GM18520 (cell line): ENCODE measurements at regions not wholly inside any gene's neighbourhood (a gene's known extent, or its start where the extent isn't known, plus 50 kb on each side); places are given as distances from the start of the nearest gene placed in this dataset.

Source experiments
- ATAC-seq: cut with Tn5 transposase; IDR thresholded peaks from one replicate; pipeline ENCODE4 v1.9.1; 2021; ENCODE audit not compliant: unreplicated experiment

DNA sequence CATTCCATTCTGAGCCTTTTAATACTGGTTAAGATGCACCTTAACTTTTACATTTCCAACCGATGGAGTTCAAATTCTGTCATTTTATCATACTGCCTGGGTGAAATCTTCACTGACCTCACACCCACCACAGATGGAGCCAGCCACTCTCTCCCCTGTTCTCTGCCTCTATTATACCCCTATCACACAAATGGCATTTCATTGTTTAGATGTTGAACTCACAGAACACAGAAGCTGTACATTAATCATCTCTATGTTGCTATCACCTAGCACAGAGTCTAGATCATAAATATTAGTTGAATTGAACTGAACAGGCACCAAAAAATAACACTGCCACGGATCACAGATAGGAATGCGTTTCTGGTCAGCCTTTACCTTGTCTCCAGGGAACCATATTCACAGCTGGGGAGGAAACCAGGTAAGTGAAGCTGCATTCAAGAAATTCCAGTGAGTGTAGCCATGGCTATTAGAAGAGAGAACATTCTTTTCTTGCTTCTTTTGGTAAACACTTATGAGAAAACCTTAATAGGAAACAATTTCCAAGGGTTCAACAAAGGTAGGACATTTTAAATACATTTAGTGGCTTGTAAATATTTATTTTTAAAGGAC, 194.9 kb upstream of the RMST start:
- no peak for ATAC-seq

DNA sequence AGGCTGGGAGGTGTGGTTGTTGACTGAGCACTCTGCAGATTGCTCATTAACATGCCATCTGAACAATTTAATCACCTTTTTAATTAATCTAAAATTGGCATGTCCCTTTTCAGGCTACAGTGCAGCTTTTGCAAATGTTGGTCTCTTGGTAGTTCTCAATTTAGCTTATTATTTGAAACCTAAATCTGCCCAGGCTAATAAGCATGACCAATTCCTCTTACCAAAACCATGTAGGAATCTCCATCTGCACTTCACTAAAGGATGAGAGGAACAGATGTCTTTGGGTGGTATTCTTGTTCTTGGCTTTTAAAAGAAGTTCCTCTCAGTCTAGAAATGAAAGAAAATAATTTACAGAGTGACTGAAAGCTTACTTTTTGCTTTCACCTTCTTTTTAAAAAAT, 190.1 kb upstream of the RMST start:
- no peak for ATAC-seq

- ATAC-seq, result no peak
Observed at GRCh38 chr12:97274386-97274785, 188.2 kb upstream of the RMST start.

DNA sequence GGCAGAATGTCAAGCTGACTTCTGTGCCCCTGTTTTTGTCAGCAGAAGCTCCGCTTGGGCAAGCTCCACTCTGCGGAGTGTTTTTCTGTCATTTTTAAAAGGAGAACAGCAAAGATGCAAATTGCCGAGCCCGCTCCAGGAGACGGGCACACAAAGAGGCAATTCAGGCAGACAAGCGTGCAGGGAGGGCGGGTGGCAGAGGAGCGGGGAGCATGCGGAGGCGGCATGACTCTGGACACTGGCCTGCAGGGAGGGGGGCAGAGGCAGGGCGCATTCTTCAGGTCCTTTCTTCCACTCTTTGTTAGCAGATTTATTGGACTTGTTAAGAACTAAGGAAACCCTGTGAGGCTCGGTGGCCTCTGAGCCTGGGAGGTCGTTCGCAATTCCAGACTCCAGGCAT, 187.3 kb upstream of the RMST start:
- ATAC-seq, result no peak

- no peak for ATAC-seq
Observed at GRCh38 chr12:97275728-97276590, 186.6 kb upstream of the RMST start.

DNA sequence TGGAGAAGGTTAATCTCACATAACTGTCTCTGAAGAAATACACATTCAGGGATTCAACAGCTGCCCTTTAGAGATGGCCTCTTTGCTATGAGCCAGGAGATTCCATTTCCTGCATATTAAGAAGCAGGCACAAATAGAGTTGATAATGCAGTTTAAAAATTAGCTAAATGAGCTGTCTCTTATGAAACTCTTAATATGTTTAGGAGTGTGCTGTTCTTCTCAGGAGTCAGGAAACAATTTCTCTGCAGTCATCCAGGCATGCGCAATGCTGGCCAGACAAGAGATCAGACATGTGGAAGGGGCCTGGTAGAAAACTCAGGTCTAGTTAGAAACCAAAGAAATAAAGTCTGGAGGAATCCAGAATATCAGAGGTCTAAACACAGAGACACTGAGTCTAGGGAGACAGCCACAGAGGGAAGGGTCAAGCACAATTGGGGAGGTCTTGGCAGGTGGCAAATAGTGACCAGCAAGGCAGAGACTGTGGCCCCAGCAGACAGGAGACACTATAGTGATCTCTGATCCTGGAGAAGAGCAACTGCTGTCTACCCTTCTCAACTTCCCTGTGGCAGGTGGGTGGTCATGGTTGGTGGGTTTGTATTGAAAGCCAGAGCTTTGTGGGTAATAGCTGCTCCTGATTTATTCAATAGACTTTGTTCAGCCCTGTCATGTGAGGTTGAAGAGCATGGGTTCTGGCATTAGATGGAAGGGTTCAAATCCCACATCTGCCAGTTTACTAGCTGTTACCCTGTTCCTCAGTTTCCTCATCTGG, 185.8 kb upstream of the RMST start:
- no peak for ATAC-seq

DNA sequence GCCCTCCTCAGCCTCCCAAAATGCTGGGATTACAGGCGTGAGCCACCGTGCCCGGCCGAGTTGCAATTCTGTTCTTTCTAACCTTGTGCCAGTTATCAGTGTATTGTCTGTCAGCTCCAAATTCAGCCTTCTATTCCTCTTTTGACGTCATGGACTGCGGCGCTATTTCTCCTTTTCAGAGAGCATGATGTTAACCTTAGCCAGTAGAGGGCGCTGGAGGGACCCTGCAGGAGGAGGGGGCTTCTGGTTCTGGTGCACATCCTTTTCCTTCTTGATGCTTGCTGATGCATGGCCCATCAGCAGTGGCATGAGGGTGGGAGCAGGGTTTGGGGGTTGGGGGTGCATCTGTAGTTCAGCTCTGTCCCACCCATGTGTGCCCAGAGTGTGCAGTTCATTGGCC, 179.3 kb upstream of the RMST start:
- ATAC-seq, result no peak

DNA sequence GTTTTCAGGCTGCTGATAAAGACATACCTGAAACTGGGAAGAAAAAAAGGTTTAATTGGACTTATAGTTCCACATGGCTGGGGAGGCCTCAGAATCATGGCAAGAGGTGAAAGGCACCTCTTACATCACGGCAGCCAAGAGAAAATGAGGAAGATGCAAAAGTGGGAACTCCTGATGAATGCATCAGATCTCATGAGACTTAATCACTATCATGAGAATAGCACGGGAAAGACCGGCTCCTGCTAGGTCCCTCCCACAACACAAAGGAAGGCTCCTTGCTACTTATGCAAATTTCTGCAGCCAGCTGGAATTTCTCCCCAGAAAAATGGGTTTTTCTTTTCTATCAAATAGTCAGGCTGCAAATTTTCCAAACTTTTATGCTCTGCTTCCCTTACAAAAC, 174.1 kb upstream of the RMST start:
- no peak for ATAC-seq

GRCh38 chr12:97292588-97292987, 170.0 kb upstream of the RMST start:
- no peak for ATAC-seq

- ATAC-seq, result no peak
Observed at GRCh38 chr12:97293541-97293940, 169.1 kb upstream of the RMST start.

- ATAC-seq, result no peak
Observed at GRCh38 chr12:97299847-97300246, 162.8 kb upstream of the RMST start.

DNA sequence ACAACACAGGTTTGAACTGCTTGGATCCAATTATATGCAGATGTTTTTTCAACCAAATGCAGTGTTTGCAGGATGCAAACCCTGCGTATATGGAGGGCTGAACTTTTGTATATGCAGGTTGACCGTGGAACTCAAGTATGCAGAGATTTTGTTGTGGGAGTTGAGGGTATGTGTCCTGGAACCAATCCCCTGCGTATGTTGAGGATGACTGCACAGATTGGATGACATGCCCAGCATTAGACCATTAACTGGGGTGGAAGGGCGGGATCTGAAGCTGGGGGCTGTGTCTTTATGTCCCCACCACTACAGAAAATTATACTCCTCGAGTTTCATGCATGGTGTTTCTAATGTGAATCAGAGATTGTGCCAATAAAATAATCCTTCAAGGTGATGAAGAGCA, 162.2 kb upstream of the RMST start:
- ATAC-seq, result no peak

DNA sequence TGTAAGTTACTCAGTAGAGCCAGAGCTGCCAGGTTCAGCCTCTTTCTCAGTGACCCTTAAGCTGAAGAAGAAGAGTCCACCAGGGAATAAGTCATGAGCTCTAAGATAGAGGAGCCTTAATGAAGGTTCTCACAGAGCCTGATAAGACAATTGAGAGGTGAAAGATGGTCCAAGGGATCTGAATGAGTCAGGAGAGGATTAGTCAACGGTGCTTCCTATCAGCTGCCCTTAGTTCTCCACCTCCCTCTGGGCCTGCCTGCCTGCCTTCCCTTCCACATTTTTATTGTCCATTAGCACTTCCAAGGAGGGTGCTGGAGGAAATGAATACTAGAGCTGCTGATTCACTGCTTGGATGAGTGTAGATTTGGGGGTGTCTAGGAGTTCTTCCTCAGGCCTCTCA, 161.7 kb upstream of the RMST start:
- no peak for ATAC-seq

GRCh38 chr12:97301576-97301975, 161.0 kb upstream of the RMST start:
- no peak for ATAC-seq

- ATAC-seq, result no peak
Observed at GRCh38 chr12:97305651-97306050, 157.0 kb upstream of the RMST start.

- ATAC-seq, result peak; percentile 97
Observed at GRCh38 chr12:97306147-97306546, 156.5 kb upstream of the RMST start.

DNA sequence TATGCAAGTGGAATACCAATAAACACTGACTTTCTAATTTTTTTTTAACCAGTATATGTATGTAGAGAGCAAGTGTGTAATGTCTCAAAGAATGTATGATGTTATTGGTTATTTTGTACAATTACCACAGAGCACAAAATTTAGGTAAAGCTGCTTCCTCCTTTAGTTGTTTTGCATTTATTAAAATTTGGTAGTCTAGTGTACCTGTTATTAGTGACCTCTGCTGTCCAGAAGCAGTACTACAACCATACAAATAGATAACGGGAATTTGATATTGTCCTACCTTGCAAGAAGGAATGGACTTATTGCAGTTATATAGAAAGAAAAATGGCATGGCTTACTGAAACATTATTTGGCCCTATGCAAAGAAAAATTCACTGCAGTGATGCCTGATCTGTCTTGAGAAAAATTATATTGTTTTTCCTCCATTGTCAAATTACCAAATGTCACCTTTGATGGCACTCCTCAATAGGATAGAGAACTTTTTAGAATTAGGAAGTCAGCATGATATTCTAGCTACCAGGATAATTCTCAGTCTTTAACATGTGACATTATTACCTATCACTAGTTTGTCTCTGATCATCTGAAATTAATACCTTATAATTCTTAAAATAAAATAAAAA, 153.9 kb upstream of the RMST start:
- no peak for ATAC-seq

DNA sequence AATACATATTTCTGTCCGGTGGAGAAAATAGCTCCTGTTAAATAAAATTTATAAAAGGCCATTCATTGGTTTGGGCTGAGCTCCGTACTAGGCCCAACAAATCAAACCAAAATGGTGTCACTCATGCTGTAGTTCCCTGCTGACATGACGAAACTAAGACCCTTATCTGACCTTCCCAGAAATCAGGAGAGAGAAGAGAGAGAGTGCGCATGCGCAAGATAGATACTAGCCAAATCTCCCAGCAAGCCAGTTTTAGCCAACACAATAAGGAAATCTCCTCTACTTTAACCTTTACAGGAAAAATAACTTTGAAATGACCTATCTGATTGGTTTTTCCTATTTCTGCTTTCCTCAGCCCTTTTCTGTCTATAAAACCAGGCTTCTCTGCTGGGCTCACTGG, 152.7 kb upstream of the RMST start:
- ATAC-seq, result no peak

DNA sequence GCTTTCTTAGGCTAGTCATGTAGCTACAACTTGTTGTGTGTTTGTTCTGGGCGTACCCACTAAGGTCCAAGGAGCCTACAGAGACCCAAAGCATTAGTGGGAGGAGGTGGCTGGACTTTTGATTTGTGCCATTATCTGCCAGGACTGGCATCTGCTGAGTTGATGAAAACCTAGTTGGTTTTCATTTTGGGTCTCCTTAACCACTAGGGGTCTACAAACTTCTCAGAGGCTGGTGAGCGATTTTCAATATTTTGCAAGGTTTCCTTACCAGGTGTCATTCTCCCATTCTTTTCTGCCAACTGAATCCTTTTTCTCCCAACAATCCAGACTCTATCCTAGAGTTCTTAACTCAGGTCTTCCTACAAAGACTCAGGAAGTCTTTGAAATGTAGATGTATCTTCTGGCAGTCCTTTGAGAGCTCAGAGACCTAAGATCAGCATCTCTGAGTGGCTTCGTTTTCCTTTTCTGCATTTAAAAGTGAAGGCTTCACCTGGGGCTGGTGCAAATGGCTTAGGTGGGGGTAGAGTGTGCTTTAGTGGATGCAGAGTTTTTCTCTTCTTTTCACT, 150.0 kb upstream of the RMST start:
- ATAC-seq, result no peak

DNA sequence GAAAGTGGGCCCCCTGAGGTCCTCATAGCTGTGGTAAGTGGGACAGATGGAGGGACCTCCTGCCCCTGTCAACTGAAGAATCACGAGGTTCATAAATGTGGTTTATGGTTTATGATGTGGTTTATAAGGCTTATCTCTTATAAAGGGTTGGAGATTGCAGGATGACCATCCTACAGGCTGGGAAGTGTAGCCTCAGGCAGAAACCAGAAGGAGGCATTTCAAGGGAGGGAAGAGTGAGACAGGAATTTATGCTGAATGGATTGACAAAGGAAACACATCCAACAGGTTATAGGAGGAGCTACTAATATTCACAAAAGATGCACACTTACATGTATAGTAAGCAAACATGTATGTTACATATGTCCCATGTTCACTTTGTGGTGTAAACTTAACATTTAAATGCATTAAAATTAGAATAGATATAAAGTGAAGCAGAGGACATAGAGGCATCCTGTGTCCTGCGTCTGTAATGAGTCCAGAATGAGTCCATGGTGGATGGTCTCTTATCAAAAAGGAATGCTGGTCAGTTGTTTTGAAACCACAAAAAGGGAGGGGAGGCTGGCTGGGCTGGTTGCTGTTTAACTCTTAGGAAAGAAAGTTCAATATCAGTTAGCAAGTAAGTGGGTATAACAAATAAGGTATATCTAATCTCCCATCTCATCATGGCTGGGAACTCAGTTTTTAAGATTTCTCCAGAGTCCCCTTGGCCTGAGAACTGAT, 149.0 kb upstream of the RMST start:
- ATAC-seq, result no peak

DNA sequence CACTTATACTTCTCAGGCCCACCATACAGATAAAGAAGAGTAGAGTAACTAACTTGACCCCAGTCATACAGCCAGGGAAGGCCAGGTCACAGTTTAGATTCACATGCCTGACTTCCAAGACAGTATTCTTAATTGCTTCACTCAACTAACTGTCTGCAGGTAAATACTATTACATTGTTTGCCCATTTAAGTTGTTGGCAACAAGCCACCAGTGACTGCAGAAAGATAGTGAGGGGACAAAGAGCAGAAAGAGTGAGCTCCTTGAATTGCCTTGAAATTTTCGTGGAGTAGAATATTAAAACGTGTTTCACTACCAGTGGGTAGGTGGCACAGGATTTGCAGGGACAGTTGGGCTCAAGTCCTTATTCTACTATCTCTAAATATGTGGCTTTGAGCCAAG, 146.3 kb upstream of the RMST start:
- no peak for ATAC-seq
